Breast epithelium (tissue), 4 donors: ENCODE measurements at regions not wholly inside any gene's neighbourhood (a gene's known extent, or its start where the extent isn't known, plus 50 kb on each side); places are given as distances from the start of the nearest gene placed in this dataset.

Source experiments
- DNase-seq, 2 donors: peaks; one replicate each; pipeline ENCODE4 v3.0.0-alpha.2; 2019; ENCODE audit warnings: low spot score in 2 of 2
- H3K27ac ChIP-seq, 2 donors: fragments of 200-600 bp; sonication (generic) in 1 of 2; one replicate each; pipeline ENCODE4 v1.5.1; 2016 to 2019; ENCODE audit warnings: mild to moderate bottlenecking in 1 of 2
- H3K27me3 ChIP-seq, 2 donors: fragments of 200-600 bp; sonication (generic) in 1 of 2; one replicate each; pipeline versions ENCODE4 v1.5.1 to v1.6.0; 2017 to 2019; ENCODE audit warnings: control low read depth in 1 of 2, mild to moderate bottlenecking in 1 of 2
- H3K36me3 ChIP-seq: fragments of 200-600 bp; one replicate; pipeline ENCODE4 v1.5.1; 2019
- H3K4me1 ChIP-seq, 2 donors: fragments of 200-600 bp; sonication (generic); one replicate each; pipeline ENCODE4 v1.5.1; 2016 to 2019; ENCODE audit warnings: control low read depth in 1 of 2
- H3K4me3 ChIP-seq, 3 donors: fragments of 200-600 bp; sonication (generic); 1 replicate in 2 of 3; 2 replicates in 1 of 3; pipeline ENCODE4 v1.5.1; 2016 to 2019; ENCODE audit warnings: mild to moderate bottlenecking in 3 of 3, moderate library complexity in 2 of 3
- H3K9me3 ChIP-seq, 2 donors: fragments of 200-600 bp; sonication (generic) in 1 of 2; one replicate each; pipeline ENCODE4 v1.5.1; 2016 to 2019; ENCODE audit warnings: control low read depth in 1 of 2
- POLR2A ChIP-seq: fragments of 450-650 bp; IDR thresholded peaks from one replicate; pipeline ENCODE4 v1.6.1; 2016; ENCODE audit warnings: antibody characterized with exemption, mild to moderate bottlenecking, moderate library complexity
- POLR2AphosphoS5 ChIP-seq, 3 donors: sonication (generic); formaldehyde crosslinking; IDR thresholded peaks; one replicate each; pipeline ENCODE4 v1.6.1; 2017; ENCODE audit warnings: antibody characterized with exemption in 3 of 3
- intact Hi-C: fragments of 100-400 bp; cut with DNase I; formaldehyde crosslinking; loops from one replicate; pipeline ENCODE4 v1.15.1; 2023; ENCODE audit warnings: low total_unique reads
- TF ChIP-seq, protein P1 (sequence below), 3 donors: fragments of 450-650 bp; IDR thresholded peaks; one replicate each; pipeline ENCODE4 v1.5.1; 2016 to 2017; ENCODE audit warnings: antibody characterized with exemption in 3 of 3, mild to moderate bottlenecking in 3 of 3, moderate library complexity in 3 of 3

DNA sequence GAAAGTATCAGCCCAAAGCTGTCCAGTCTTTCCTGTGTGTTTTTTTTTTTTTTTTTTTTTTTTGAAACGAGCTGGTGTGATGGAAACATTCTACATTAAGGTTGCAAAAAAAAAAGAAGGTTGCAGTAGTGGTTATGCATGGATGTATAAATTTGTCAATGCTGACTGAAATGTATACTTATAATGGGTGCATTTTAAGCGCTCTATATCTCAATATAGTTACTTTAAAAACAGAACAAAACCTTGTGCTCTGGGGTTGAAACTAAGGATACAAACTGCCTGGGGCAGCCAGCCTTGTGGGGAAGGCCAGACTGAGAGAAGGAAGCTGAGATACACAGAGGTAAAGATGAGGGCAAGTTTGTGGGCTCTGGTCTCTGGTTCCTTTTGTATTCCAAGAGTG lies 87.3 kb upstream of the RMST start:
- Histone ChIP-seq H3K4me3 (no peak overlapping the region), H3K36me3 (no peaks in the 10 kb centered on the region), H3K4me1 (no peaks in the 10 kb centered on the region), H3K9me3 (no peaks in the 10 kb centered on the region), H3K27me3 (no peaks in the 10 kb centered on the region), H3K27ac (no peak overlapping the region)
- DNase-seq = no peak
- TF ChIP-seq, protein P1, sequence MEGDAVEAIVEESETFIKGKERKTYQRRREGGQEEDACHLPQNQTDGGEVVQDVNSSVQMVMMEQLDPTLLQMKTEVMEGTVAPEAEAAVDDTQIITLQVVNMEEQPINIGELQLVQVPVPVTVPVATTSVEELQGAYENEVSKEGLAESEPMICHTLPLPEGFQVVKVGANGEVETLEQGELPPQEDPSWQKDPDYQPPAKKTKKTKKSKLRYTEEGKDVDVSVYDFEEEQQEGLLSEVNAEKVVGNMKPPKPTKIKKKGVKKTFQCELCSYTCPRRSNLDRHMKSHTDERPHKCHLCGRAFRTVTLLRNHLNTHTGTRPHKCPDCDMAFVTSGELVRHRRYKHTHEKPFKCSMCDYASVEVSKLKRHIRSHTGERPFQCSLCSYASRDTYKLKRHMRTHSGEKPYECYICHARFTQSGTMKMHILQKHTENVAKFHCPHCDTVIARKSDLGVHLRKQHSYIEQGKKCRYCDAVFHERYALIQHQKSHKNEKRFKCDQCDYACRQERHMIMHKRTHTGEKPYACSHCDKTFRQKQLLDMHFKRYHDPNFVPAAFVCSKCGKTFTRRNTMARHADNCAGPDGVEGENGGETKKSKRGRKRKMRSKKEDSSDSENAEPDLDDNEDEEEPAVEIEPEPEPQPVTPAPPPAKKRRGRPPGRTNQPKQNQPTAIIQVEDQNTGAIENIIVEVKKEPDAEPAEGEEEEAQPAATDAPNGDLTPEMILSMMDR (IDR thresholded peaks at IDR 0.05) = no peak
- TF ChIP-seq POLR2A = no peak
- TF ChIP-seq POLR2AphosphoS5 (IDR thresholded peaks at IDR 0.05) = no peak
- intact Hi-C loops = no loop called here

DNA sequence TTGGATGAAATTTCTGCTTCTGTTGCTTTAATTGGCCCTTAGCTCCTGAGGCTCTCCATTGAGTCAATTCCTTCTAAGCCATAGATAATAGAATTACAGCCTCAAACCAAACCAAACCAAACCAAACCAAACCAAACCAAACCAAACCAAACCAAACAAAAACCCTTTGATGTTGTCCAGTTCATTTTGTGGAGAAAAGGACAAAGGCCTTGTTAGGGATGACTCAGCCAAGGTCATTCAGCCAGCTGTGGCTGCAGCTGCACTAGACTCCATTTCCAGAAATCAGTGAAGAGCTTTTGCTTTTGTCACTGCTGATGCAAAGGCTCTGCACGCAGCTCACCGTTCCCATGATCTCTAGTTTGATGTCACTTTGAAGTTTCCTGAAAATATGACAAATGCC lies 82.2 kb upstream of the RMST start:
- TF ChIP-seq, protein P1 (IDR thresholded peaks at IDR 0.05) = no peak
- TF ChIP-seq POLR2A (no peak), POLR2AphosphoS5 (IDR thresholded peaks at IDR 0.05) (no peak)
- DNase-seq = no peak
- no peak overlapping the region for H3K27ac ChIP-seq

DNA sequence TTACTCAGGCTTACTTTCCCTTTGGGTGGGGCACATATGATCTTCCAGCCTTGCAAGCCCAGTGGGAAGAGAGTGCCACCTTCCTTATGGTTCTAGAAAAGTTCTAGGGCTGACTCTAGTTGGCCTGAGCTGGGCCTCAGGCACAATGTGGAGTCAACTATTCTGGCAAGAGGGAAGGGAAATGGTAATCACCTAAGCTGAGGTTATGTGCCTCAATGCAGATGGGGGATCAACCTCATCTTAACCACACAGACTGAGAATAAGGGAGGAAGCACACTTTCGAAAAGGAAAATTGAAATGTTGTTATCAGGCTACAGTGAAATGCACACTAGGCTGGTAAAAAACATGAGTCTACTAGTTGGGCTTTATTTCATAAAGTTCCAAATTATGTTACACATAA lies 77.5 kb upstream of the RMST start:
- Histone ChIP-seq H3K36me3 (no peaks in the 10 kb centered on the region), H3K4me3 (no peak overlapping the region), H3K4me1 (no peaks in the 10 kb centered on the region), H3K27me3 (no peaks in the 10 kb centered on the region), H3K27ac (no peak overlapping the region), H3K9me3 (no peaks in the 10 kb centered on the region)
- TF ChIP-seq POLR2A (no peak), POLR2AphosphoS5 (IDR thresholded peaks at IDR 0.05) (no peak)
- TF ChIP-seq, protein P1 (IDR thresholded peaks at IDR 0.05) = no peak
- no peak for DNase-seq
- intact Hi-C loops = no loop called here

More for the DNA sequence above, 82.2 kb upstream of the RMST start:
- Histone ChIP-seq H3K27me3 (no peaks in the 10 kb centered on the region), H3K4me1 (no peaks in the 10 kb centered on the region), H3K36me3 (no peaks in the 10 kb centered on the region), H3K9me3 (no peaks in the 10 kb centered on the region), H3K4me3 (no peak overlapping the region)
- intact Hi-C loops = no loop called here

DNA sequence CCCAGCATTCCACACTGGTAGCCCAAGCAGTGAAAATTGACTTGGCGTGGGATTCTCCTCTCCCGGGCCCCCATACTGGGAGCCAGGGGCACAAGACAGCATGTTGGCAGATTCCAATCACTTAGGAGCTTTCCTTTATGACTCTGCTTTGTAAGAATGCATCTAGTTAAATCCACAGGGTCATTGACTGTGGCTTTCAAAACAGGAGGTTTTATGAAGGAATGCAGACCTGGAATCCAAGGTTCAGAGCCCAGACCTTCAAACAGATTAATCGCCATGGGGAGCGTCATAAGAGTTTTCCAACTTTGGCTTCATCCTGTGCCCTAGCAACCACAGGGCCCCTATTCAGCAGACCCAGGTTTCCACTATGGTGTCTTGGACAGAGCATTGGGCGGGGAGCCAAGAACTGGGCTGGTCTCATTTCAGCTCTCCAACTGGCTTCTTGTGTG lies 76.4 kb upstream of the RMST start:
- H3K27ac ChIP-seq = no peak overlapping the region
- H3K4me1 ChIP-seq = no peaks in the 10 kb centered on the region
- H3K27me3 ChIP-seq = no peaks in the 10 kb centered on the region
- intact Hi-C loops = no loop called here
- no peak overlapping the region for H3K4me3 ChIP-seq
- no peaks in the 10 kb centered on the region for H3K9me3 ChIP-seq
- no peaks in the 10 kb centered on the region for H3K36me3 ChIP-seq
- TF ChIP-seq, protein P1 (IDR thresholded peaks at IDR 0.05) = no peak
- TF ChIP-seq POLR2AphosphoS5 (IDR thresholded peaks at IDR 0.05) = no peak
- TF ChIP-seq POLR2A = no peak
- no peak for DNase-seq

DNA sequence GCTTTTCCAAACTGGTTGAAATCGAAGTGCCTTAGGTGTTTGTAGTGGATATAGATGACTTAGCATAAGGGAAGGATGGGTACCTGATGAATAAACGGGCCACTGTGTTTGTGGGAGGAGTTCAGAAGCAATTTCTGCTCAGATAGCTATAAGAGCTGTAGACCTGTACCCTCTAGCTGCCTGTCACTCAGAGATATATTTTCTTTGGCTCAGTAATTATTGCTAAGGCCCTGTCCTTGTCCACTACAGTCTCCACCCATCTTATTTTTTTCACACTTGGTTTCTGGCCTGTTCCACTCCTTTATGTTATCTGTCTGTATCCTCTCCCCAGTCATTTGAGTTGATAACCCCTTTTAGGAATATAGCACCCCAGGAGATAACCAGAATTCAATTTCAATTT lies 74.8 kb upstream of the RMST start:
- H3K27me3 ChIP-seq = no peaks in the 10 kb centered on the region
- H3K9me3 ChIP-seq = no peaks in the 10 kb centered on the region
- DNase-seq = no peak
- H3K4me3 ChIP-seq = no peak overlapping the region
- TF ChIP-seq, protein P1 (IDR thresholded peaks at IDR 0.05) = no peak
- TF ChIP-seq POLR2AphosphoS5 (IDR thresholded peaks at IDR 0.05) (no peak), POLR2A (no peak)
- H3K4me1 ChIP-seq = no peaks in the 10 kb centered on the region
- H3K36me3 ChIP-seq = no peaks in the 10 kb centered on the region
- H3K27ac ChIP-seq = no peak overlapping the region
- intact Hi-C loops = no loop called here
